Caco-2 (cell line): ENCODE measurements at regions not wholly inside any gene's neighbourhood (a gene's known extent, or its start where the extent isn't known, plus 50 kb on each side); places are given as distances from the start of the nearest gene placed in this dataset.

Source experiments
- BruUV-seq: library from RNA; stranded (reverse); fragments of 400-500 nt; replicated peaks from 2 replicates; lab custom pipeline; 2021; lab: Mats Ljungman, UMichigan
- CTCF ChIA-PET: fragments of 300-600 bp; sonication (Branson Sonifier 250); formaldehyde crosslinking; loops from one replicate; lab custom pipeline; 2022; ENCODE audit warnings: antibody characterized with exemption; lab: Charles Lee
- POLR2A ChIA-PET: fragments of 300-600 bp; sonication (Branson Sonifier 250); formaldehyde crosslinking; loops from one replicate; lab custom pipeline; 2022; ENCODE audit warnings: antibody characterized with exemption; lab: Charles Lee
- DNase-seq, 2 experiments: peaks; one replicate each; pipeline versions ENCODE4 v3.0.0 to v3.0.0-alpha.2; 2020 to 2022
- H3K27me3 ChIP-seq: replicated peaks from 2 replicates; pipeline ENCODE4 v1.6.0; 2011; ENCODE audit warnings: low read length; ENCODE audit not compliant: control insufficient read depth, insufficient read depth
- H3K36me3 ChIP-seq: 2 replicates; pipeline ENCODE4 v1.5.1; 2011; ENCODE audit warnings: low read length; ENCODE audit not compliant: control insufficient read depth, insufficient read depth
- H3K4me1 ChIP-seq: fragments of 250-450 bp; sonication (Bioruptor Pico); 2 replicates; pipeline ENCODE4 v1.5.1; 2020; ENCODE audit warnings: mild to moderate bottlenecking
- H3K4me3 ChIP-seq: 2 replicates; pipeline ENCODE4 v1.5.1; 2011; ENCODE audit warnings: low read depth, mild to moderate bottlenecking, control low read depth, low read length
- H3K9me3 ChIP-seq: fragments of 250-450 bp; sonication (Bioruptor Pico); 2 replicates; pipeline ENCODE4 v1.5.1; 2020; ENCODE audit warnings: mild to moderate bottlenecking, moderate library complexity
- H3K27ac Mint-ChIP-seq: one replicate; pipeline ENCODE4 v1.8.0; 2022; ENCODE audit warnings: mixed read lengths; ENCODE audit not compliant: unreplicated experiment
- H3K27me3 Mint-ChIP-seq: one replicate; pipeline ENCODE4 v1.8.0; 2022; ENCODE audit warnings: mixed read lengths; ENCODE audit not compliant: insufficient read depth, unreplicated experiment
- H3K36me3 Mint-ChIP-seq: one replicate; pipeline ENCODE4 v1.8.0; 2022; ENCODE audit warnings: mild to moderate bottlenecking, mixed read lengths; ENCODE audit not compliant: insufficient read depth, unreplicated experiment
- H3K4me1 Mint-ChIP-seq: one replicate; pipeline ENCODE4 v1.8.0; 2022; ENCODE audit warnings: low read depth, mixed read lengths; ENCODE audit not compliant: unreplicated experiment
- H3K4me3 Mint-ChIP-seq: one replicate; pipeline ENCODE4 v1.8.0; 2022; ENCODE audit warnings: mild to moderate bottlenecking, moderate library complexity, mixed read lengths; ENCODE audit not compliant: unreplicated experiment
- H3K9me3 Mint-ChIP-seq: one replicate; pipeline ENCODE4 v1.8.0; 2022; ENCODE audit warnings: mixed read lengths; ENCODE audit not compliant: unreplicated experiment
- intact Hi-C: fragments of 100-400 bp; cut with micrococcal nuclease; formaldehyde crosslinking; loops from one replicate; pipeline ENCODE4 v1.10.0; 2022; ENCODE audit not compliant: unreplicated experiment
- TF ChIP-seq, protein P1 (sequence below), 2 experiments: fragments of 200-600 bp in 1 of 2; IDR thresholded peaks; 1 replicate in 1 of 2; 2 replicates in 1 of 2; pipeline versions ENCODE4 v1.5.1 to v1.8.0; 2011 to 2022; ENCODE audit warnings: antibody characterized with exemption in 1 of 2, control low read depth in 1 of 2, inconsistent platforms in 1 of 2, low read depth in 1 of 2, low read length in 1 of 2, mild to moderate bottlenecking in 1 of 2, moderate library complexity in 1 of 2; ENCODE audit not compliant: insufficient read depth in 1 of 2, severe bottlenecking in 1 of 2, unreplicated experiment in 1 of 2

DNA sequence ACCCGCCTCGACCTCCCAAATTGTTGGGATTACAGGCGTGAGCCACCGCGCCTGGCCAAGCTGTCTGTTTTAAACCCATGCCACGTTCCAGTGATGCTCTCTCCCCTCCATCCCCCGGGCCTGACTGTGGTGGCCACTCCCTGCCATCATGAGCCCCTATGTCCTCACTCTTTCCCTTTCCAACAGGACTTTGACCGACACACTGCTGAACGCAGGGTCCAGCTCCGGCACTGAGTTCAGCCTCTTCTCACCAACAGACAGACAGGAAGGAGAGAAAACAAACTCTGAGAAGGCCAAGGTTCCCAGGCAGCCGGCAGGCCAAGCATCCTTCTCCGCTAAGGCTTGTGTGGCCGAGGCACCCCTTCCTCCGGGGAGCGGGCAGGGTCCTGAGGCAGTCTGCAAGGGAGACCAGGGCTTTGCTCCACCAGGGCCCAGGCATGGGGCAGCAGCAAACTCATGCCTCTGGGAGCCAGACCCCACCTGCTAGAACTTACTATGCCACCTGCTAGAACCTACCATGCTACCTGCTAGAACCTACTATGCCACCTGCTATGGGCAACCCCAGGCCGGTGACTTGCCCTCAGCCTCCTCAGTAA is 152.7 kb downstream of the CRYBB2 start:
- intact Hi-C loops = no loop called here

DNA sequence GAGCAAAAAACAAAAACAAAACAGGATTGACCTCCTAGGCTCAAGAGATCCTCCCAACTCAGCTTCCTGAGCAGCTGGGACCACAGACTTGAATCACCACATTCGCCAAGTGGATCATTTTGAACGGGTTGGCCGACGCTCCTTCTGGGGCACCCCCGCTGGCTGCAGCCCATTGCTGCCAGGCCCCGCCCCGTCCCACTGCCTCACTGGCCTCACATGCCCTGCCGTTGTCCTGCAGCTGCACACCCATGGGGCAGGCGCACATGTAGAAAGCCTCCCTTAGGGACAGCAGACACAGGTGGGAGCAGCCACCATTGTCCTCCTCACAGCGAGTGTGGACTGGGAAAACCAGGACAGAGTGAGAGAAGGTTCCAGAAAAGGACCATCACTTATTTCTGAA is 154.5 kb downstream of the CRYBB2 start:
- no TSS peak for BruUV-seq
- no peaks in the 10 kb centered on the region for H3K27me3 Mint-ChIP-seq
- DNase-seq = no peak
- no peaks in the 10 kb centered on the region for H3K9me3 ChIP-seq
- H3K4me3 Mint-ChIP-seq = no peak overlapping the region
- H3K27ac Mint-ChIP-seq = no peak overlapping the region
- H3K27me3 ChIP-seq = no peaks in the 10 kb centered on the region
- no peaks in the 10 kb centered on the region for H3K4me1 ChIP-seq
- H3K36me3 ChIP-seq = no peaks in the 10 kb centered on the region
- TF ChIP-seq, protein P1, sequence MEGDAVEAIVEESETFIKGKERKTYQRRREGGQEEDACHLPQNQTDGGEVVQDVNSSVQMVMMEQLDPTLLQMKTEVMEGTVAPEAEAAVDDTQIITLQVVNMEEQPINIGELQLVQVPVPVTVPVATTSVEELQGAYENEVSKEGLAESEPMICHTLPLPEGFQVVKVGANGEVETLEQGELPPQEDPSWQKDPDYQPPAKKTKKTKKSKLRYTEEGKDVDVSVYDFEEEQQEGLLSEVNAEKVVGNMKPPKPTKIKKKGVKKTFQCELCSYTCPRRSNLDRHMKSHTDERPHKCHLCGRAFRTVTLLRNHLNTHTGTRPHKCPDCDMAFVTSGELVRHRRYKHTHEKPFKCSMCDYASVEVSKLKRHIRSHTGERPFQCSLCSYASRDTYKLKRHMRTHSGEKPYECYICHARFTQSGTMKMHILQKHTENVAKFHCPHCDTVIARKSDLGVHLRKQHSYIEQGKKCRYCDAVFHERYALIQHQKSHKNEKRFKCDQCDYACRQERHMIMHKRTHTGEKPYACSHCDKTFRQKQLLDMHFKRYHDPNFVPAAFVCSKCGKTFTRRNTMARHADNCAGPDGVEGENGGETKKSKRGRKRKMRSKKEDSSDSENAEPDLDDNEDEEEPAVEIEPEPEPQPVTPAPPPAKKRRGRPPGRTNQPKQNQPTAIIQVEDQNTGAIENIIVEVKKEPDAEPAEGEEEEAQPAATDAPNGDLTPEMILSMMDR (IDR thresholded peaks at IDR 0.05; ENCODE audit: insufficient read depth in 1 of 2, low read depth in 1 of 2, low read length in 1 of 2, severe bottlenecking in 1 of 2, unreplicated experiment in 1 of 2) = no peak
- no peaks in the 10 kb centered on the region for H3K9me3 Mint-ChIP-seq
- H3K4me3 ChIP-seq = no peak overlapping the region
- intact Hi-C loops = no loop called here
- ChIA-PET POLR2A (no interaction called here), CTCF (no interaction called here)
- peaks cover 32% of the 10 kb centered on the region for H3K36me3 Mint-ChIP-seq
- H3K4me1 Mint-ChIP-seq = no peaks in the 10 kb centered on the region

More for the DNA sequence above, 152.7 kb downstream of the CRYBB2 start:
- Histone ChIP-seq H3K27me3 (no peaks in the 10 kb centered on the region), H3K9me3 (no peaks in the 10 kb centered on the region), H3K4me1 (no peaks in the 10 kb centered on the region), H3K4me3 (no peak overlapping the region), H3K36me3 (no peaks in the 10 kb centered on the region)
- Mint-ChIP-seq H3K36me3 (peaks cover 25% of the 10 kb centered on the region), H3K9me3 (no peaks in the 10 kb centered on the region), H3K27me3 (no peaks in the 10 kb centered on the region), H3K4me3 (no peak overlapping the region), H3K27ac (no peak overlapping the region), H3K4me1 (no peaks in the 10 kb centered on the region)
- DNase-seq = no peak
- CTCF ChIA-PET = interaction anchor here (0.7 kb wide), 2 partner anchors 15 to 25 kb away, joined by 3 to 7 read pairs; no protein-coding TSS in a partner anchor
- no TSS peak for BruUV-seq
- TF ChIP-seq, protein P1 (IDR thresholded peaks at IDR 0.05; ENCODE audit: insufficient read depth in 1 of 2, low read depth in 1 of 2, low read length in 1 of 2, severe bottlenecking in 1 of 2, unreplicated experiment in 1 of 2) = no peak
- POLR2A ChIA-PET = no interaction called here

DNA sequence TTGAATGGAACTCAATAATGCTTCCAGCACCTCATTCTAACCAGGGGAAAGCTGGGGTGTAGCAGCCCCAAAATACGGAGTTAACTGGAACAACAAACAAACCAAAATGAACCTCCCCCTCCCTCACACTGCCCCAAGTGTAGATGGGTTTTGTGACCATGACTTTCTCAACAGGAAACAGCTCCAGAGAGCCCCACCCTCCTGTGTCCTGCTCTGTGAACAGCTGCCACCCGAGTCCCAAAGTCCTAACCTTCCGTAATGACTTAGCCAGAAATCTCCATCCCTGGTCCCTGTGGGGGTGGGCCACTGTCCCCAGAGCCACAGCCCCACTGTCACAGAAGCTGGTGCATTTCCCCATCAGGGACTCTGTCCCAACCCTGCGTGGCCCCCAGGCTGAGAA is 155.4 kb downstream of the CRYBB2 start:
- Histone ChIP-seq H3K4me1 (no peaks in the 10 kb centered on the region), H3K9me3 (no peaks in the 10 kb centered on the region), H3K36me3 (no peaks in the 10 kb centered on the region), H3K27me3 (no peaks in the 10 kb centered on the region), H3K4me3 (no peak overlapping the region)
- Mint-ChIP-seq H3K9me3 (no peaks in the 10 kb centered on the region), H3K4me3 (no peak overlapping the region), H3K4me1 (no peaks in the 10 kb centered on the region), H3K27me3 (no peaks in the 10 kb centered on the region), H3K27ac (no peak overlapping the region), H3K36me3 (peaks cover 32% of the 10 kb centered on the region)
- intact Hi-C loops = no loop called here
- TF ChIP-seq, protein P1 (IDR thresholded peaks at IDR 0.05; ENCODE audit: insufficient read depth in 1 of 2, low read depth in 1 of 2, low read length in 1 of 2, severe bottlenecking in 1 of 2, unreplicated experiment in 1 of 2) = no peak
- CTCF ChIA-PET = no interaction called here
- POLR2A ChIA-PET = no interaction called here
- no TSS peak for BruUV-seq
- DNase-seq = no peak
